Astrocyte of the spinal cord (primary cell): ENCODE measurements at regions not wholly inside any gene's neighbourhood (a gene's known extent, or its start where the extent isn't known, plus 50 kb on each side); places are given as distances from the start of the nearest gene placed in this dataset.

Source experiments
- DNase-seq: peaks from one replicate; pipeline ENCODE4 v3.0.0; 2011; ENCODE audit warnings: low read depth, low spot score
- H3K4me3 ChIP-seq: 2 replicates; pipeline ENCODE4 v1.5.1; 2011; ENCODE audit warnings: low read depth, mild to moderate bottlenecking, low read length, moderate library complexity
- CTCF ChIP-seq: IDR thresholded peaks from 2 replicates; pipeline ENCODE4 v1.5.1; 2012; ENCODE audit warnings: low read depth, mild to moderate bottlenecking, low read length, inconsistent platforms
- in situ Hi-C: cut with HindIII; loops from 2 replicates; pipeline ENCODE4 v1.10.0; 2017; ENCODE audit warnings: low sequenced_read_pairs

DNA sequence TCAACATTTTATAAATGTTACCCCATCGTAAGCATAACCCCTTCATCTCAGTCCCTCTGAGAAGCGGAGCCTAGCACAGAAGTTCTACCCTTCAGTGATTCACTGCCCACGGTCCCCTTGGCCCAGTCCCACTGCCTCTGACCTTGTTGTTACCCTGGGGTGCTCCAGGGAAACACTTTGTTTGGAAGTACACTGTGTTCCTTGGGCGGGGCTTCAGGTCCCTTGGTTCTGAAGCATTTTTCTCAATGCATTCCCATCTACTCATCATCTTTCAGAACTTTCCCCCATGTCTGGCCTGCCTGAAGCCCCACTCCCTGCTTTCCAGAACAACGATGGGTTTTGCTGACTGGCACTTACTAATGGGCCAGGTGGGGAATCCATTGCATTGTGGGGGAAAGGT is 296.2 kb downstream of the FOXA2 start:
- in situ Hi-C loops = no loop called here
- no peak for TF ChIP-seq CTCF
- no peak overlapping the region for H3K4me3 ChIP-seq
- DNase-seq = no peak

GRCh38 chr20:22285555-22285954 is 298.8 kb downstream of the FOXA2 start:
- TF ChIP-seq CTCF = no peak
- in situ Hi-C loops = no loop called here
- DNase-seq = no peak
- H3K4me3 ChIP-seq = no peak overlapping the region

GRCh38 chr20:22282696-22283095 is 301.7 kb downstream of the FOXA2 start:
- no peak overlapping the region for H3K4me3 ChIP-seq
- TF ChIP-seq CTCF = no peak
- in situ Hi-C loops = no loop called here
- DNase-seq = no peak

- DNase-seq = no peak
- in situ Hi-C loops = no loop called here
- no peak for TF ChIP-seq CTCF
- no peak overlapping the region for H3K4me3 ChIP-seq
Measured at GRCh38 chr20:22274330-22274729, 310.0 kb downstream of the FOXA2 start.

GRCh38 chr20:22268675-22269074 is 315.7 kb downstream of the FOXA2 start:
- in situ Hi-C loops = no loop called here
- DNase-seq = no peak
- no peak overlapping the region for H3K4me3 ChIP-seq
- no peak for TF ChIP-seq CTCF

GRCh38 chr20:22264917-22265316 is 319.5 kb downstream of the FOXA2 start:
- no peak for TF ChIP-seq CTCF
- no peak overlapping the region for H3K4me3 ChIP-seq
- DNase-seq = no peak
- in situ Hi-C loops = no loop called here

GRCh38 chr20:22260506-22260905 is 323.9 kb downstream of the FOXA2 start:
- TF ChIP-seq CTCF = no peak
- H3K4me3 ChIP-seq = no peak overlapping the region
- in situ Hi-C loops = no loop called here
- DNase-seq = no peak
